GM18526 (cell line): ENCODE measurements at regions not wholly inside any gene's neighbourhood (a gene's known extent, or its start where the extent isn't known, plus 50 kb on each side); places are given as distances from the start of the nearest gene placed in this dataset.

Experiments
- POLR2A ChIP-seq: IDR thresholded peaks from 3 replicates; pipeline ENCODE4 v1.6.1; 2011; ENCODE audit not compliant: insufficient read length; ENCODE audit errors: extremely low read depth

GRCh38 chr14:106003351-106003750 lies 477.0 kb downstream of the TMEM121 start:
- TF ChIP-seq POLR2A = no peak

- TF ChIP-seq POLR2A = peak; percentile 65
These were observed 479.7 kb downstream of the TMEM121 start for GRCh38 chr14:106006043-106006442.

GRCh38 chr14:106010783-106011182 lies 484.4 kb downstream of the TMEM121 start:
- no peak for TF ChIP-seq POLR2A

GRCh38 chr14:106013879-106014376 lies 487.5 kb downstream of the TMEM121 start:
- TF ChIP-seq POLR2A = no peak

GRCh38 chr14:106021832-106022231 lies 495.4 kb downstream of the TMEM121 start:
- no peak for TF ChIP-seq POLR2A

GRCh38 chr14:106023411-106023810 lies 497.0 kb downstream of the TMEM121 start:
- no peak for TF ChIP-seq POLR2A

- TF ChIP-seq POLR2A = no peak
These were observed 498.7 kb downstream of the TMEM121 start for GRCh38 chr14:106024983-106025604.

GRCh38 chr14:106026026-106026425 lies 499.6 kb downstream of the TMEM121 start:
- no peak for TF ChIP-seq POLR2A

GRCh38 chr14:106029959-106030358 lies 503.6 kb downstream of the TMEM121 start:
- no peak for TF ChIP-seq POLR2A

- TF ChIP-seq POLR2A = no peak
These were observed 511.0 kb downstream of the TMEM121 start for GRCh38 chr14:106037380-106037779.

- TF ChIP-seq POLR2A = no peak
These were observed 511.9 kb downstream of the TMEM121 start for GRCh38 chr14:106038263-106038662.

GRCh38 chr14:106039400-106039799 lies 513.0 kb downstream of the TMEM121 start:
- TF ChIP-seq POLR2A = no peak

GRCh38 chr14:106044515-106044914 lies 518.1 kb downstream of the TMEM121 start:
- TF ChIP-seq POLR2A = no peak

GRCh38 chr14:106044949-106045596 lies 518.7 kb downstream of the TMEM121 start:
- TF ChIP-seq POLR2A = no peak

GRCh38 chr14:106051796-106052195 lies 525.4 kb downstream of the TMEM121 start:
- TF ChIP-seq POLR2A = no peak

- TF ChIP-seq POLR2A = no peak
These were observed 528.9 kb downstream of the TMEM121 start for GRCh38 chr14:106055289-106055688.

- no peak for TF ChIP-seq POLR2A
These were observed 532.0 kb downstream of the TMEM121 start for GRCh38 chr14:106058342-106058741.
